ENCODE measurements at regions not wholly inside any gene's neighbourhood (a gene's known extent, or its start where the extent isn't known, plus 50 kb on each side); places are given as distances from the start of the nearest gene placed in this dataset.

DNA sequence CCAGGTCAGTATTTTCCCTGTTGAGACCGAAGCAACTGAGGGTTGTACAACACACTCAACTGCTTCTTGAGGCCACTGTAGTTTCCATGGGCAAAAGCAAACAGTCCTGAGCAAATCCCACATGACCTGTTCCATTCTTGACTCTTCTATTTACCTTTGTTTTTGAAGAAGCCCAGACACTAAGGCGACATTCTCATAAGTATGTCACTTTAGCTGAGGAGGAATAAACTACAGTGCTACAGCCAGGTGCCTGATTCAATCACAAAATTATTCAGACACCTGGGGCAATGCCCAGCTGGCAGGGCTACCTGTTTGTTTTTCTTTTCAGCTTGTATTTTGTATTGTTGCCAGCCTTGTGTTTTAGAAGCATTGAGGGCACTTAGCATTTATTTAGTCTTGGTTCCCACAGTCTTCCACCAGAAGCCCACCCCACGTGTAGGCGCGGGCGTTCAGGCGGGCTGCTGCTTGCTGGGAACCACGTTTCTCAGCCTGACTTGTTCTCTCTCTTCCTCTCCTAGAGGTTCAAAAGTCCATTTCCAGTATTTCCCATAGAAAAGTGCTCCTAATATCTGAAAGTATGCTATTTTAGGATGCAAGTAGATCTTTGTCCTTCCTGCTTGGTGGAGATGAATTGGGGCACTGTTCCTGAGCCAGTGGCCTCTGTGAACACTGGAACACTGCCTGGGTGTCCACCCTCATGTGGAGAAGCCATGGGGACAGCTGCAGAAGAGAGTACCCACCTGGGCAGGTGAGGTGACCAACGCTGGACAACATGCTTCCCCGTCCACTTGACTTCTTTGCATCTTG lies 99.0 kb upstream of the COPS8 start:
- TF ChIP-seq CTCF (IDR thresholded peaks at IDR 0.05) (no peak), POLR2A (IDR thresholded peaks at IDR 0.05) (no peak), POLR2AphosphoS5 (IDR thresholded peaks at IDR 0.05) (no peak), EP300 (IDR thresholded peaks at IDR 0.05; ENCODE audit: low read depth) (no peak)
